ENCODE measurements at regions not wholly inside any gene's neighbourhood (a gene's known extent, or its start where the extent isn't known, plus 50 kb on each side); places are given as distances from the start of the nearest gene placed in this dataset.
"Not testable (repeated sequence)": the region's sequence is repeated elsewhere in the genome, so short reads cannot be mapped to it uniquely, and the experiment has no call there.

DNA sequence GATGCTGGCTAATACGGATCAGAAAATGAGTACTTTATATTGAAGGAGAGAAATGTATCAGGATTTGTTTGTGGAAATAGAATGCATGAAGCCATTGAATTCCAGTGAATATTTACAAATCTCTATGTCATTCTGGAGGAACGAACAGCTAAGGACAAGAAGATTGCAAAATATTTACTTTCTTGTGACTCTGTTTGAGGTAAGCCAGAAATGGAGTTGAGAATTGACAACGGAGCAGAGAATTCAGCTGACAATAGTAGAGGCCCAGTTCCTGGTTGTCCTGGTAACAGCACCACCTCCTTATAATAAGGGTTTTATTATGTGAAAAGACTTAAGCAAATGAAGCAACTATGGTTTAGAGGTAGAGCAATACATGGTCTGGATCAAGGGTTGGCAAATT lies 349.2 kb downstream of the ADCYAP1 start:
- DNase-seq (ENCODE audit: extremely low spot score): no peak
- no peak overlapping the region for H3K27ac ChIP-seq (ENCODE audit: low read depth)
- WGBS: 61% methylated on average over 3 of the region's 3 CpGs
- H3K4me3 ChIP-seq (ENCODE audit: low read depth, low read length): no peak overlapping the region
- H3K4me1 ChIP-seq (ENCODE audit: insufficient read depth): no peaks in the 10 kb centered on the region
- H3K36me3 ChIP-seq (ENCODE audit: insufficient read depth): no peaks in the 10 kb centered on the region

DNA sequence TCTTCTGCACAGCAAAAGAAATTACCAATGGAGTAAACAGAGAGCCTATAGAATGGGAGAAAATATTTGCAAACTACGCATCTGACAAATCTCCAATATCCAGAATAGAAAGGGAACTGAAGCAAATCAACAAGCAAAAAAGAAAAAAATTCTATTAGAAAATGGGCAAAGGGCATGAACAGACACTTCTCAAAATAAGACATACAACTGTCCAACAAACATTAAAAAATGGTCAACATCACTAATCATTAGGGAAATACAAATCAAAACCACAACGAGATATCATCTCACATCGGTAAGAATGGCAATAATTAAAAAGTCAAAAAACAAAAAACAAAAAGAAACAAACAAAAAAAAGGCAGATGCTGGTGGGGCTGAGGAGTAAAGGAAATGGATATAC lies 356.4 kb downstream of the ADCYAP1 start:
- no peak for DNase-seq (ENCODE audit: extremely low spot score)
- Histone ChIP-seq H3K4me3 (ENCODE audit: low read depth, low read length) (no peak overlapping the region), H3K36me3 (ENCODE audit: insufficient read depth) (no peaks in the 10 kb centered on the region), H3K27ac (ENCODE audit: low read depth) (no peak overlapping the region), H3K4me1 (ENCODE audit: insufficient read depth) (no peaks in the 10 kb centered on the region)
- WGBS: 96% methylated on average over 3 of the region's 3 CpGs

DNA sequence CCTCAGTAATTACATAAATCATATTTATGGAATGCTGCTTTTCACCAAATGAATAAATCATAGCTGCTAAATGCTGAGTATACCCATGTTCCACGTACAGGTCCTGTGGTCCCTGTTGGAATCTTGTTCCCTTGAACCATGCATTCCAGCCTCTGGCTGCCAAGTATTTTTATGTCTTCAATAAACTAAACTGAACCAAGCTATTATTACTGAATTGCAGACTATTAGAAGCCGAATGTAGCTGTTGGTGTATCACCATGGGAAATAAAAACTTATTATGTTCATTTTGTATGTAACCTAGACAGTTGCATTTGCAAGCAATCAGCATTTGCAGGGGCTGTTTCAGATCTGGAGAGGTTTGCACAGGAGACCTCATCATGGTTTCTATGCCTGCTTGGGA lies 362.4 kb downstream of the ADCYAP1 start:
- Histone ChIP-seq H3K4me3 (ENCODE audit: low read depth, low read length) (no peak overlapping the region), H3K36me3 (ENCODE audit: insufficient read depth) (no peaks in the 10 kb centered on the region), H3K27ac (ENCODE audit: low read depth) (no peak overlapping the region), H3K4me1 (ENCODE audit: insufficient read depth) (no peaks in the 10 kb centered on the region)
- no peak for DNase-seq (ENCODE audit: extremely low spot score)
- WGBS: 57% methylated on average over 2 of the region's 2 CpGs

DNA sequence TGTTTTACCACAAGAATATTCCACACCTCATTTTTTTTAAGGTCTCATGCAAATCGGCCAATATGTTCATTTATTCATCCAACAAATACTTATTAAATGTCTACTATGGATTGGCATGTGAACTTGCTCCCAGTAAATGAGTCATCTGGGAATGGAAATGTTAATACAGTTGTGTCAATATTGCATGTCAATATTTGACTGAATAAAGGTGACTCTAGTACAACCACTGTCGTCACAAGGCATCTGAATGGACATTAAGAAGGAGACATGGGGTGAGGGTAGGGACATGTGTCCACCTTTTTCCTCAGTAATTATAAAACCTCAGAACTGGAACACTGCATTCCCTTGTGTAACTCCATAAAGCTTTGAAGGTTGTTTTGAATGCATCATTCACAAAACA lies 365.4 kb downstream of the ADCYAP1 start:
- Histone ChIP-seq H3K4me3 (ENCODE audit: low read depth, low read length) (no peak overlapping the region), H3K4me1 (ENCODE audit: insufficient read depth) (no peaks in the 10 kb centered on the region), H3K36me3 (ENCODE audit: insufficient read depth) (no peaks in the 10 kb centered on the region), H3K27ac (ENCODE audit: low read depth) (no peak overlapping the region)
- 62% methylated on average over 2 of the region's 2 CpGs for WGBS
- no peak for DNase-seq (ENCODE audit: extremely low spot score)

DNA sequence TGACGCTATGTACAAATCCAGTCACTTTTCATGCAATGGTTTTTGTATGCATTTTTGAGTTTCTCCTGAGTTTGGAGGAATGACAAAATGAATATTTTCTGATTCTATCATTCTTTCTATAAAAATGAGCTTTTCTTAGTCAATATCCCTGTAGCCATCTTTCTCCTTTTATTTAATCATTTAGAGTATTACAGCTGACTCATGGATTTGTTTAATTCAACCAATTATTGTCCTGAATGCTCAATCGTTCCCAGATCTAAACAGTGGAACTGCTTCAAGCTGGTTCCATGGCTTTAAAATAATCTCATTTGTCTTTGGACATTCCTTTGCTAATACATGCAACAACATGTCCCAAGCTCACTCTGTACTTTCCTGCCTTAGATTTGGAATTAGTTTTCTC lies 368.8 kb downstream of the ADCYAP1 start:
- H3K4me1 ChIP-seq (ENCODE audit: insufficient read depth): no peaks in the 10 kb centered on the region
- H3K36me3 ChIP-seq (ENCODE audit: insufficient read depth): no peaks in the 10 kb centered on the region
- WGBS: 61% methylated on average over 2 of the region's 2 CpGs
- no peak overlapping the region for H3K27ac ChIP-seq (ENCODE audit: low read depth)
- no peak overlapping the region for H3K4me3 ChIP-seq (ENCODE audit: low read depth, low read length)
- no peak for DNase-seq (ENCODE audit: extremely low spot score)

DNA sequence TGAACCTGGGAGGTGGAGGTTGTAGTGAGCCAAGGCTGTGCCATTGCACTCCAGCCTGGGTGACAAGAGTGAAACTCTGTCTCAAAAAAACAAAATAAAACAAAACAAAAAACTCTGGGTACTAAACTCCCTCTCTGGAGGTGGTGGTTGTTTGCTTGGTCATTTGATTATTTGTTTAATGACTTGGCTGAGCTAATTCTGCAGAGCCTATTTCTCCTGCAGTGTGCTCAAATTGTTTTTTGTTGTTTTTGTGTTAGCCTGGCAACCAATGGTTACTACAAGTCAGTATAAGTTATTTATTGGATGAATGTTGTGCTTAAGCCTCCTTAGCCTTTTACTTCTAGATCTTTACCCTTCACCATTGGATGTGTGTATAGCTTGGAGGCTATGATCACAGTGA lies 387.5 kb downstream of the ADCYAP1 start:
- no peak for DNase-seq (ENCODE audit: extremely low spot score)
- H3K4me3 ChIP-seq (ENCODE audit: low read depth, low read length): no peak overlapping the region
- no peak overlapping the region for H3K27ac ChIP-seq (ENCODE audit: low read depth)
- no peaks in the 10 kb centered on the region for H3K4me1 ChIP-seq (ENCODE audit: insufficient read depth)
- no peaks in the 10 kb centered on the region for H3K36me3 ChIP-seq (ENCODE audit: insufficient read depth)

DNA sequence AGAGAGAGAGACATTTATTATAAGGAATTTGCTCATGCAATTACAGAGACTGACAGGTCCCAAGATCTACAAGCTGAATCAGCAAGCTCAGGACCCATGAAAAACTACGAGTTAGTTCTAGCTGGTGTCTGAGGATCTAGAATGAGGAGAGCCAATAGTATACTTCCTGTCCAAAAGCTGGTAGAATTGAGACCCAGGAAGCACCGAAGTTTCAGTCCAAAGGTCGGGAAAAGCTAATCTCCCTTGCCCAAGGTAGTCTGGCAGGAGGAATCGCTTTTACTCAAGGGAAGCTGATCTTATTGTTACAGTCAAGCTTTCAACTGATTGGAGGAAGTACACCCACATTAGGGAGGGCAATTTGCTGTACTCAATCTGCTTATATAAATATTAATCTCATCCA lies 389.6 kb downstream of the ADCYAP1 start:
- 68% methylated on average over 4 of the region's 4 CpGs for WGBS

DNA sequence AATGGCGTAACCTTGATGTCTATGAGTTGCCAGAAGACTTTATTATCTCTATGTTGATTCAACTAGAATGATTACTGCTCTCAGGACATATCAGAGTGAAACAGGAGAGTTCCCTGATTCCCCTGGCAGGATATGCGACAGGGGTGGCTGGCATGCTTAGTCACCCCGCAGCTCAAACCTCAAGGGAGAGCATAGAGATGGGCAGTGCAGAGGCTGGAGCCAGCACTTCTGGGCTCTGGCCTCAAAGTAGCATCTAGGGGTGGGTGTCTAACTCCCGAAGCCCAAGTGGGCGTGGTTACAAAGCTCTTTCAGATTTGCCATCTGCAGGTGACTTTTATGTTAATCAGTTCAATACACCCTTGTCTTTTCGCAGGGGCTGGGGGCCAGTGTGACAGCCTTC lies 391.6 kb downstream of the ADCYAP1 start:
- no peaks in the 10 kb centered on the region for H3K4me1 ChIP-seq (ENCODE audit: insufficient read depth)
- H3K36me3 ChIP-seq (ENCODE audit: insufficient read depth): no peaks in the 10 kb centered on the region
- DNase-seq (ENCODE audit: extremely low spot score): no peak
- H3K4me3 ChIP-seq (ENCODE audit: low read depth, low read length): no peak overlapping the region
- WGBS: 57% methylated on average over 6 of the region's 6 CpGs
- no peak overlapping the region for H3K27ac ChIP-seq (ENCODE audit: low read depth)

More for the DNA sequence above, 389.6 kb downstream of the ADCYAP1 start:
- H3K27ac ChIP-seq (ENCODE audit: low read depth): no peak overlapping the region
- no peaks in the 10 kb centered on the region for H3K4me1 ChIP-seq (ENCODE audit: insufficient read depth)
- no peak for DNase-seq (ENCODE audit: extremely low spot score)
- no peaks in the 10 kb centered on the region for H3K36me3 ChIP-seq (ENCODE audit: insufficient read depth)
- no peak overlapping the region for H3K4me3 ChIP-seq (ENCODE audit: low read depth, low read length)

DNA sequence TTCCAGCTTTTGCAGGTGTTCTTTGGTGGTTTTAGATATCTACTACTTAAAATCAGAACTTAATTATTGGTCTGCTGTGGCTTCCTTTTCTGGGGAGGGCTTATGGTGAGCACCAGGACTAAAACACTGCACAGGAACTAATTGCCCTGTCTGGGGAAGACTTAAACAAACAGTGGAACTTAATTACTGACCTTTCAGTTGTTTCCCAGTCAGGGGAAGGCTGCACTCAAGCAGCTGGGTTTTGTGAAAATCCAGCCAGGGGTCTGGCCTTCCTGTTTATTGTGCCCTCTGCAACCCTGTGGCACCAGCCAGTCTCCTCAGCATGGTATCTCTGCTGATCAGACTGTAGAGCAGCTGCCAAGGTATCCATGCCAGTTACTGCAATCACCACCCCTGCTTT lies 398.2 kb downstream of the ADCYAP1 start:
- no peak for DNase-seq (ENCODE audit: extremely low spot score)
- Histone ChIP-seq H3K4me1 (ENCODE audit: insufficient read depth) (no peaks in the 10 kb centered on the region), H3K36me3 (ENCODE audit: insufficient read depth) (no peaks in the 10 kb centered on the region), H3K27ac (ENCODE audit: low read depth) (no peak overlapping the region), H3K4me3 (ENCODE audit: low read depth, low read length) (no peak overlapping the region)

DNA sequence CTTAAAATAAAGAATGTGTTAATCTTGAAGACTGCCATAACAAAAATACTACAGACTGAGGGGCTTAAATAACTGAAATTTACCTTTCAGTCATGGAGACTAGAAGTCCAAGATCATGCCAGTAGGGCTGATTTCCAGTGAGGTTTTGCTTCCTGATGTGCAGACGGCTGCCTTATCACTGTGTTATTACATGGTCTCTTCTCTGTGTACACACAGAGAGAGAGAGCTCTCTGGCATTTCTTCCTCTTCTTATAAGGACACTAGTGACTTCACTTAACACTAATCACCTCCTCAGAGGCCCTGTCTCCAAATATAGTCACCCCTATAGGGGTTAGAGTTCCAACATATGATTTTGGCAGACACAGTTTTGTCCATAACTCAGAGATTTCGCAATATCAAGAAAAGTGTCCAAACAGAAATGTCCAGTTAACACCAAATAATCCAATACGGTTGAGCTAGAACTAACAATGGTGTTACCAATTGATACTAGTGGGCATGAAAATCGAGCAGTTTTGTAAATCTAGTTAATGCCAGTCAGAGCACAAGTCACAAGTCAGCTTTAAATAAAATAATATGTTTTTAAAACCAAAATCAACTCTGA lies 399.8 kb downstream of the ADCYAP1 start:
- WGBS: 33% methylated on average over 4 of the region's 4 CpGs
- Histone ChIP-seq H3K4me1 (ENCODE audit: insufficient read depth) (no peaks in the 10 kb centered on the region), H3K36me3 (ENCODE audit: insufficient read depth) (no peaks in the 10 kb centered on the region), H3K4me3 (ENCODE audit: low read depth, low read length) (no peak overlapping the region), H3K27ac (ENCODE audit: low read depth) (no peak overlapping the region)
- DNase-seq (ENCODE audit: extremely low spot score): no peak

DNA sequence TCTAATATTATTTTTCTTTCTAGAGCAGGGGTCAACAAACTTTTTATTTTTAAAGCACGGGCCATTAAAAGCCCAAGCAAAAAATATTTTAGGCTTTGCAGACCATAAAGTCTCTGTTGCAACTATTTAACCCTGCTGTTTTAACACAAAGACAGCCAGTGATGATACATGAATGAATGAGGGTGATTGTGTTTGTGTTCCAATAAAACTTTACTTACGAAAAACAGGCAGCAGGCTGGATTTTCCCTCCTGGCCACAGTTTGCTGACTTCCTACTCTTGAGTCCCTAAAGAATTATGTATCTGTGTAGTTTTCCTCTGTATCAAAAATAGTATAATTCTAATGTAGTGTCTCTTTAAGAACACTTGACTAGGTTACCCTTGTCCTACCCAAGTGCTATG lies 402.0 kb downstream of the ADCYAP1 start:
- no peak for DNase-seq (ENCODE audit: extremely low spot score)
- H3K4me1 ChIP-seq (ENCODE audit: insufficient read depth): no peaks in the 10 kb centered on the region
- 60% methylated on average over 2 of the region's 2 CpGs for WGBS
- no peak overlapping the region for H3K4me3 ChIP-seq (ENCODE audit: low read depth, low read length)
- H3K36me3 ChIP-seq (ENCODE audit: insufficient read depth): no peaks in the 10 kb centered on the region
- no peak overlapping the region for H3K27ac ChIP-seq (ENCODE audit: low read depth)

DNA sequence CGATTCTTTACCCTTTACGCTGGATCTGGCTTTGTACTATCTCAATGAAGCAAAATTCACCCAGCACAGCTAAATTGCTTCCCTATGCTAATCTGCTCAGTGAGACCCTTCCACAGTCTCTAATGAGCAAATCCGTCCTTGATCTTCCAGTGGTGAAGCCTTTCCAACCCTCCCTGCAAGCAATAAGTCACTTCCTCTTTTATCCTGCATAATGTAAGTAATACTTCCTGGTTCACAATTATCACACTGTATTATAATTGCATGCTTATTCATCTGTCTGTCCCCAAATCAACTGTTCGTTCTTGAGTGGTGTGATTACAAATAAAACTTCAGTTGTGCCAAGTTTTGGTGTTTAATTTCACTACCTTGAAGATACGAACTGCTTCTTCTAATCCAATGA lies 404.0 kb downstream of the ADCYAP1 start:
- WGBS: 83% methylated on average over 5 of the region's 5 CpGs
- H3K4me1 ChIP-seq (ENCODE audit: insufficient read depth): no peaks in the 10 kb centered on the region
- no peaks in the 10 kb centered on the region for H3K36me3 ChIP-seq (ENCODE audit: insufficient read depth)
- H3K27ac ChIP-seq (ENCODE audit: low read depth): no peak overlapping the region
- DNase-seq (ENCODE audit: extremely low spot score): no peak
- H3K4me3 ChIP-seq (ENCODE audit: low read depth, low read length): no peak overlapping the region

DNA sequence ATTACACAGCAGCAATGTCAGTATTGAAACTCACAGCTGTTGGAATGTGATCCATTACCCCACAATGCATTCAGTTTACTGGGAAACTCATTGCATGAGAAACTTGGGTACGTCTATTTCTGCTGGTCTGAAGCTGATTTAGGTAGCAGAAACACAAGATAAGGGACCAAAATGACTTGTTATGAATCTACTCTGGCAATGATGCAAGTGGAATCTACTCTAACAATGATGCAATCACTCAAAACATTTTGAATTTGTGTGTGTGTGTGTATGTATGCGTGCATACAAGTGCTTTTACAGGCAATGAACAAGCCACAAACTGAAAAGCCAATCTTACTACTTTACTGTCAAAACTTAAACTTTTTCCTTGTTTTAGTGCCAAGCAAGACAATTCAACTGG lies 406.7 kb downstream of the ADCYAP1 start:
- 69% methylated on average over 2 of the region's 2 CpGs for WGBS
- no peak for DNase-seq (ENCODE audit: extremely low spot score)
- Histone ChIP-seq H3K36me3 (ENCODE audit: insufficient read depth) (no peaks in the 10 kb centered on the region), H3K27ac (ENCODE audit: low read depth) (no peak overlapping the region), H3K4me3 (ENCODE audit: low read depth, low read length) (no peak overlapping the region), H3K4me1 (ENCODE audit: insufficient read depth) (no peaks in the 10 kb centered on the region)

DNA sequence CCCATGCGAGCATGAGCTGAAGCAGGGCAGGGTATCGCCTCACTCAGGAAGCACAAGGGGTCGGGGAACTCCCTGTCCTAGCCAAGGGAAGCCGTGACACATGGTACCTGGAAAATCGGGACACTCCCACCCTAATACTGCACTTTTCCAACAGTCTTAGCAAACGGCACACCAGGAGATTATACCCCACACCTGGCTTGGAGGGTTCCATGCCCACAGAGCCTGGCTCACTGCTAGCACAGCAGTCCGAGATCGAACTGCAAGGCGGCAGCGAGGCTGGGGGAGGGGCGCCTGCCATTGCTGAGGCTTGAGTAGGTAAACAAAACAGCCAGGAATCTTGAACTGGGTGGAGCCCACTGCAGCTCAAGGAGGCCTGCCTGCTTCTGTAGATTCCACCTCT lies 430.7 kb downstream of the ADCYAP1 start:
- not testable (repeated sequence) for H3K36me3 ChIP-seq (ENCODE audit: insufficient read depth); H3K4me3 ChIP-seq (ENCODE audit: low read depth, low read length); H3K4me1 ChIP-seq (ENCODE audit: insufficient read depth); DNase-seq (ENCODE audit: extremely low spot score); H3K27ac ChIP-seq (ENCODE audit: low read depth)
- WGBS: 87% methylated on average over 11 of the region's 11 CpGs

DNA sequence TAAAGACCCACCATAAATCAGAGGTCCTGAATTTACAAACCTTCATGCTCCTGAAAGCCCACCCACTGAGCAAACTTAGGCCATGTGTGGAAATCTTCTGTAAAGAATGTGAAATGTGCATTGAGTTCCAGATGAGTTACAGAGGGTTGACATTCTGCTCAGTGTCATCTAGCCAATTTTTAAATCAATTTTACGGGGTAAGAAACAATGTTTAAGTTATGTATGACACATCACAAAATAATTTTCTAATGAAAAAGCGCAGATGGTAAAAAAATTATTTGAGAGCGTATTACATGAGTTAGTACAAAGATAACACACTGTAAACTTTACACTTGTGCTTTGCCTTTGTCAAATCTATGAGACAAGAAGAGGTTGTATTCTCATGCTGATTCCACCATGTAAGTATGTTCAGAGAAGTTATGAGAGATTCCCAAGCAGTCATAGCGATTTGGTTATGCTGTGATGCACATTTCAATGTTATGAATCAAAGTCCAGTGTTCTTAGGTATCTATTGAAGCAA lies 446.3 kb downstream of the ADCYAP1 start:
- no peaks in the 10 kb centered on the region for H3K36me3 ChIP-seq (ENCODE audit: insufficient read depth)
- DNase-seq (ENCODE audit: extremely low spot score): no peak
- H3K4me1 ChIP-seq (ENCODE audit: insufficient read depth): no peaks in the 10 kb centered on the region
- 26% methylated on average over 4 of the region's 4 CpGs for WGBS
- H3K27ac ChIP-seq (ENCODE audit: low read depth): no peak overlapping the region
- no peak overlapping the region for H3K4me3 ChIP-seq (ENCODE audit: low read depth, low read length)

All from urinary bladder (tissue), 3 donors.